ENCODE measurements at regions not wholly inside any gene's neighbourhood (a gene's known extent, or its start where the extent isn't known, plus 50 kb on each side); places are given as distances from the start of the nearest gene placed in this dataset.

DNA sequence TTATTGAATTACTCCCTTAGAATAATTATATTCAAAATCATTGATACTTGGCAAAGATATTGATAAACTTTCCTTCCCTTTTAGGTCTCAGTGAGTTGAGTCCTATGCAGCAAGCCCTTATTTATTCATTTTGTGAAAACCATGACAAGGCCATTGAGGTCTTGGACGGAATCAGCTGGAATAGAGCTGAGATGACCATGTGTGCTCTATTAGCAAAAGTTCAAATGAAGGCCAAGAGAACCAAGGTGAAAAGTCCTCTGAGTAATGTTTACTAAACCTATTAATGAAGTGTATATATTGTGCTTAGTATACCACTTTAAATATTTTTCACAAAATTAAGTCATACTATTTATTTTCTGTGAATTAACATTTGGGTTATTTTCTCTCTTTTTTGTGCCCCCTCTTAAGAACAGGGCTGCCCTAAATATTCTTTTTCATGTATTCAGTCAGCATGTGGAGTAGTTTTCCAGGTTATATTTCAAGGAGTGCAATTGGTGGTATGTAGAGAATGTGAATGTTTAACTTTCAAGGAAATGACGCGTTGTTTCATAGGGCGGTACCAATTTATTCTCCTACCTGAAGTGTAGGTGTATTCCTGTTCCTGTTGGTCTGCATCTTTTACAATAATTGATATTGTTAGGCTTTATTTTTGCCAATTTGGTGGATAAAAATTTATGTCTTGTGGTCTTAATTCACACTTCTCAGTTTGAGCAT lies 201.4 kb downstream of the TTC6 start:
- Histone ChIP-seq H3K36me3 (ENCODE audit: insufficient read depth, low read length) (no peaks in the 10 kb centered on the region), H3K4me2 (ENCODE audit: low read length) (no peak overlapping the region), H3K79me2 (ENCODE audit: insufficient read depth, low read depth, low read length) (no peaks in the 10 kb centered on the region), H3K9me3 (ENCODE audit: low read length) (no peaks in the 10 kb centered on the region), H3K27ac (ENCODE audit: low read depth, low read length, poor library complexity, severe bottlenecking) (no peak overlapping the region), H2AFZ (ENCODE audit: low read length) (no peak overlapping the region), H4K20me1 (ENCODE audit: insufficient read depth, low read length) (no peaks in the 10 kb centered on the region), H3K9me2 (ENCODE audit: insufficient read depth, low read length) (no peaks in the 10 kb centered on the region), H3K4me3 (ENCODE audit: low read depth, low read length, poor library complexity, severe bottlenecking) (no peak overlapping the region), H3K4me1 (ENCODE audit: insufficient read depth, low read length, poor library complexity, severe bottlenecking) (no peaks in the 10 kb centered on the region)
- CTCF ChIA-PET (ENCODE audit: unreplicated experiment) = no interaction called here
- intact Hi-C loops (cut with micrococcal nuclease; ENCODE audit: unreplicated experiment) = no loop called here
- no peak for TF ChIP-seq EZH2phosphoT487 (IDR thresholded peaks at IDR 0.05; ENCODE audit: borderline replicate concordance, low read depth, low read length)
- TF ChIP-seq, protein P1, sequence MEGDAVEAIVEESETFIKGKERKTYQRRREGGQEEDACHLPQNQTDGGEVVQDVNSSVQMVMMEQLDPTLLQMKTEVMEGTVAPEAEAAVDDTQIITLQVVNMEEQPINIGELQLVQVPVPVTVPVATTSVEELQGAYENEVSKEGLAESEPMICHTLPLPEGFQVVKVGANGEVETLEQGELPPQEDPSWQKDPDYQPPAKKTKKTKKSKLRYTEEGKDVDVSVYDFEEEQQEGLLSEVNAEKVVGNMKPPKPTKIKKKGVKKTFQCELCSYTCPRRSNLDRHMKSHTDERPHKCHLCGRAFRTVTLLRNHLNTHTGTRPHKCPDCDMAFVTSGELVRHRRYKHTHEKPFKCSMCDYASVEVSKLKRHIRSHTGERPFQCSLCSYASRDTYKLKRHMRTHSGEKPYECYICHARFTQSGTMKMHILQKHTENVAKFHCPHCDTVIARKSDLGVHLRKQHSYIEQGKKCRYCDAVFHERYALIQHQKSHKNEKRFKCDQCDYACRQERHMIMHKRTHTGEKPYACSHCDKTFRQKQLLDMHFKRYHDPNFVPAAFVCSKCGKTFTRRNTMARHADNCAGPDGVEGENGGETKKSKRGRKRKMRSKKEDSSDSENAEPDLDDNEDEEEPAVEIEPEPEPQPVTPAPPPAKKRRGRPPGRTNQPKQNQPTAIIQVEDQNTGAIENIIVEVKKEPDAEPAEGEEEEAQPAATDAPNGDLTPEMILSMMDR (conservative IDR thresholded peaks at IDR 0.05; ENCODE audit: low read length) = no peak
- BruUV-seq (replicated peaks) = no TSS peak
- POLR2A ChIA-PET = no interaction called here
- DNase-seq (ENCODE audit: low spot score) = no peak

DNA sequence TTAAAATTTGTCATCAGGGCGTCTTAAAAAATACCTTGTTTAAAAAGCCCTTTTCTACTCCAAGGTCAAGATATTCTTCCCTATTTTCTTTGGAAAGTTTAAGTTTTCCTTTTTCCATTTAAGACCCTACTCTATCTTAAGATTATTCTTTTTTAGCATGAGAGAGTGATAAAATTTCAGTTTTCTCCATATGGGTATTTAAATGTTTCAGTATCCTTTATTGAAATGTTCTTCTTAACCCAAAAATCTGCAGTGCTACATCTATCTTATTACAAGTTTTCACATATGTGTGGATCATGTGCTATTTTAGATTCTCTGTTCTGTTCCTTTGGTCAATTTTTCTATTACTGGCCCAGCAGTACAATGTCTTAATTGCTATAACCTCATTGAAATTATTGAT lies 202.2 kb downstream of the TTC6 start:
- H3K9me2 ChIP-seq (ENCODE audit: insufficient read depth, low read length) = no peaks in the 10 kb centered on the region
- no peaks in the 10 kb centered on the region for H3K9me3 ChIP-seq (ENCODE audit: low read length)
- CTCF ChIA-PET (ENCODE audit: unreplicated experiment) = no interaction called here
- no peak overlapping the region for H3K4me2 ChIP-seq (ENCODE audit: low read length)
- no peaks in the 10 kb centered on the region for H4K20me1 ChIP-seq (ENCODE audit: insufficient read depth, low read length)
- H3K27ac ChIP-seq (ENCODE audit: low read depth, low read length, poor library complexity, severe bottlenecking) = no peak overlapping the region
- no peak for DNase-seq (ENCODE audit: low spot score)
- TF ChIP-seq EZH2phosphoT487 (IDR thresholded peaks at IDR 0.05; ENCODE audit: borderline replicate concordance, low read depth, low read length) = no peak
- TF ChIP-seq, protein P1 (conservative IDR thresholded peaks at IDR 0.05; ENCODE audit: low read length) = no peak
- no peak overlapping the region for H3K4me3 ChIP-seq (ENCODE audit: low read depth, low read length, poor library complexity, severe bottlenecking)
- POLR2A ChIA-PET = no interaction called here
- no peaks in the 10 kb centered on the region for H3K79me2 ChIP-seq (ENCODE audit: insufficient read depth, low read depth, low read length)
- no peaks in the 10 kb centered on the region for H3K36me3 ChIP-seq (ENCODE audit: insufficient read depth, low read length)
- no peak overlapping the region for H2AFZ ChIP-seq (ENCODE audit: low read length)
- H3K4me1 ChIP-seq (ENCODE audit: insufficient read depth, low read length, poor library complexity, severe bottlenecking) = no peaks in the 10 kb centered on the region
- intact Hi-C loops (cut with micrococcal nuclease; ENCODE audit: unreplicated experiment) = no loop called here
- no TSS peak for BruUV-seq (replicated peaks)

DNA sequence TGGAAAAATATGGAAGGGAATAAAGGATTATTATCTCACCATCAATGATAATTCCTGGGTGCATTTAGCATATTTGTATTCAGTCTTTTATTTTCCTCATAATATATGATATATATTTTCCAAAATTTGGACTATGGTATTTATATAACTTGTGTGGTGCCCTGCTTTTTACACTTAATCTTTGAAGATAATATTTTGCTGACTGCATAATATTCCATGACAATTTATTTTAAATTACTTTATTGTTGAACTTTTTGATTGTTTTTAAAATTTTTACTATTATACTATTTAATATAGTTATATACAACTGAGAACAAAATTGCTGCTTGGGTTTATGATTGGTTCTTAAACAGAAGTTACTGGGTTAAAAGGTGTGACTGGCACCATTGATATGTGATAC lies 212.3 kb downstream of the TTC6 start:
- no TSS peak for BruUV-seq (replicated peaks)
- no peaks in the 10 kb centered on the region for H3K36me3 ChIP-seq (ENCODE audit: insufficient read depth, low read length)
- intact Hi-C loops (cut with micrococcal nuclease; ENCODE audit: unreplicated experiment) = no loop called here
- no peak for DNase-seq (ENCODE audit: low spot score)
- ChIA-PET POLR2A (no interaction called here), CTCF (ENCODE audit: unreplicated experiment) (no interaction called here)
- H3K4me1 ChIP-seq (ENCODE audit: insufficient read depth, low read length, poor library complexity, severe bottlenecking) = no peaks in the 10 kb centered on the region
- H3K9me3 ChIP-seq (ENCODE audit: low read length) = no peaks in the 10 kb centered on the region
- H3K79me2 ChIP-seq (ENCODE audit: insufficient read depth, low read depth, low read length) = no peaks in the 10 kb centered on the region
- no peak overlapping the region for H3K27ac ChIP-seq (ENCODE audit: low read depth, low read length, poor library complexity, severe bottlenecking)
- H3K4me2 ChIP-seq (ENCODE audit: low read length) = no peak overlapping the region
- no peak overlapping the region for H2AFZ ChIP-seq (ENCODE audit: low read length)
- H3K4me3 ChIP-seq (ENCODE audit: low read depth, low read length, poor library complexity, severe bottlenecking) = no peak overlapping the region
- H3K9me2 ChIP-seq (ENCODE audit: insufficient read depth, low read length) = no peaks in the 10 kb centered on the region
- no peaks in the 10 kb centered on the region for H4K20me1 ChIP-seq (ENCODE audit: insufficient read depth, low read length)
- no peak for TF ChIP-seq EZH2phosphoT487 (IDR thresholded peaks at IDR 0.05; ENCODE audit: borderline replicate concordance, low read depth, low read length)
- TF ChIP-seq, protein P1 (conservative IDR thresholded peaks at IDR 0.05; ENCODE audit: low read length) = no peak
